ENCODE measurements at regions not wholly inside any gene's neighbourhood (a gene's known extent, or its start where the extent isn't known, plus 50 kb on each side); places are given as distances from the start of the nearest gene placed in this dataset.

DNA sequence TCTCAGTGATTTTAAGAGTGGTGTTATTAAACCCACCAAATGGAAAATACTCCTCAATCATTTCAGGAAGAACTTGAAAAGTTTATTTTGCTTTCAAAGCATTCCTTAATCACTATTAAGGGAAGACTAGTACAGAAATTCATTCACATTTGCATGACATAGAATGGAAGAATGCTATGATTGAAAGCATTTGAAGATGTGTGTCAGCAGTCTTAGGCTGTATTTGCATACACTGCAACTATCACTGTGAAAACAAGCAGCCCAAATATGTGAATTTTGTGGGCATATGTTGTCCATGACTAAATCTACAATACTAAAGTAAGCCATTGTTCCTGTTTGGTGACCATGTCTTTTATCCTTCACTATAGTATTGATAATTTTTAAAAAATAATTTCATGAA is 95.8 kb downstream of the CNTN3 start:
- Histone ChIP-seq H3K9ac (ENCODE audit: insufficient read depth in 1 of 2, low read length in 2 of 2) (no peak overlapping the region), H3K27me3 (ENCODE audit: control insufficient read depth in 3 of 3, insufficient read depth in 3 of 3, low read length in 2 of 3) (no peaks in the 10 kb centered on the region), H3K36me3 (ENCODE audit: control insufficient read depth in 4 of 4, insufficient read depth in 4 of 4, low read length in 4 of 4) (no peaks in the 10 kb centered on the region), H3K9me3 (ENCODE audit: control insufficient read depth in 4 of 4, insufficient read depth in 3 of 4, low read length in 3 of 4) (no peaks in the 10 kb centered on the region), H3K27ac (ENCODE audit: low read depth in 1 of 2, low read length in 1 of 2) (no peak overlapping the region), H3K4me3 (no peak overlapping the region), H3K4me1 (ENCODE audit: control insufficient read depth in 5 of 5, insufficient read depth in 5 of 5, low read length in 5 of 5) (no peaks in the 10 kb centered on the region)
- DNase-seq (no peak), ATAC-seq (ENCODE audit: insufficient read depth, low FRiP score) (no peak)
- TF ChIP-seq, protein P1, sequence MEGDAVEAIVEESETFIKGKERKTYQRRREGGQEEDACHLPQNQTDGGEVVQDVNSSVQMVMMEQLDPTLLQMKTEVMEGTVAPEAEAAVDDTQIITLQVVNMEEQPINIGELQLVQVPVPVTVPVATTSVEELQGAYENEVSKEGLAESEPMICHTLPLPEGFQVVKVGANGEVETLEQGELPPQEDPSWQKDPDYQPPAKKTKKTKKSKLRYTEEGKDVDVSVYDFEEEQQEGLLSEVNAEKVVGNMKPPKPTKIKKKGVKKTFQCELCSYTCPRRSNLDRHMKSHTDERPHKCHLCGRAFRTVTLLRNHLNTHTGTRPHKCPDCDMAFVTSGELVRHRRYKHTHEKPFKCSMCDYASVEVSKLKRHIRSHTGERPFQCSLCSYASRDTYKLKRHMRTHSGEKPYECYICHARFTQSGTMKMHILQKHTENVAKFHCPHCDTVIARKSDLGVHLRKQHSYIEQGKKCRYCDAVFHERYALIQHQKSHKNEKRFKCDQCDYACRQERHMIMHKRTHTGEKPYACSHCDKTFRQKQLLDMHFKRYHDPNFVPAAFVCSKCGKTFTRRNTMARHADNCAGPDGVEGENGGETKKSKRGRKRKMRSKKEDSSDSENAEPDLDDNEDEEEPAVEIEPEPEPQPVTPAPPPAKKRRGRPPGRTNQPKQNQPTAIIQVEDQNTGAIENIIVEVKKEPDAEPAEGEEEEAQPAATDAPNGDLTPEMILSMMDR (IDR thresholded peaks at IDR 0.05; ENCODE audit: control extremely low read depth, extremely low read depth) = no peak

DNA sequence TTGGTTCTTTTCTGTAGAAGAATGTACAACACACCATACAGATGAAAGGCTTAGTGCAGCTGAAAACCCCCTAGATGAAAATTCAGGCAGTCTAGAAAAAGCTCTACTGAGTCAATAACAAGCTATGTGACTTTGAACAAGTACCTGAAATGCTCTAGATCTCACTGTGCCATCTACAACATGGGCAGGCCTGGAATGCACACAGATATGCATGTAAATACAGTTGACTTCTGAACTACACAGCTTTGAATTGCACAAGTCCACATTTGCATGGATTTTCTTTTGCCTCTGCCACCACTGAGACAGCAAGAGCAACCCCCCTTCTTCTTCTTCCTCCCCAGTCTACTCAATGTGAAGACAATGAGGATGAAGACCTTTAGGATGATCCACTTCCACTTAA is 98.4 kb downstream of the CNTN3 start:
- DNase-seq (no peak), ATAC-seq (ENCODE audit: insufficient read depth, low FRiP score) (no peak)
- H3K9me3 ChIP-seq (ENCODE audit: control insufficient read depth in 4 of 4, insufficient read depth in 3 of 4, low read length in 3 of 4) = no peaks in the 10 kb centered on the region
- peaks cover 0 to 13% (median 0%) of the 10 kb centered on the region in 5 donors for H3K4me1 ChIP-seq (ENCODE audit: control insufficient read depth in 5 of 5, insufficient read depth in 5 of 5, low read length in 5 of 5)
- H3K27me3 ChIP-seq (ENCODE audit: control insufficient read depth in 3 of 3, insufficient read depth in 3 of 3, low read length in 2 of 3) = no peaks in the 10 kb centered on the region
- TF ChIP-seq, protein P1 (IDR thresholded peaks at IDR 0.05; ENCODE audit: control extremely low read depth, extremely low read depth) = no peak
- no peak overlapping the region for H3K9ac ChIP-seq (ENCODE audit: insufficient read depth in 1 of 2, low read length in 2 of 2)
- H3K36me3 ChIP-seq (ENCODE audit: control insufficient read depth in 4 of 4, insufficient read depth in 4 of 4, low read length in 4 of 4) = no peaks in the 10 kb centered on the region
- H3K27ac ChIP-seq (ENCODE audit: low read depth in 1 of 2, low read length in 1 of 2) = no peak overlapping the region
- H3K4me3 ChIP-seq = no peak overlapping the region

DNA sequence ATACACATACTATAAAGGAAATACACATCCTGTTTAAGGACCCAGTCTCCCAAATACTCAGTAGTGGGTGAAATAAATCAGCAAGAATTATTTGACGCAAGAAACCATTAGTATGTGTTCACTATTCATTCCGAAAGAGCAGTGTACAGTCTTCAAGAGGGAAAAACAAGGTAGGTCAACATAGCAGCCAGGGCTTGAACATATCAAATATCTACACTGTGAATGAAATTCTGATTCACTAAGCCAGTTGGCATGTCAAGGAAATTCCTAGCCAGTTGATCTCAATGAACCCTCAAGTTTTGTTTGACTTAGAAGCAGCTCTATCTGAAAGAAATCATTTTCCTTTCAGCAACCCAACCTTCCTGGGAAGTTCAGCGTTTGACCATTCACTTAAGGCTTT is 99.0 kb downstream of the CNTN3 start:
- Histone ChIP-seq H3K9ac (ENCODE audit: insufficient read depth in 1 of 2, low read length in 2 of 2) (no peak overlapping the region), H3K27me3 (ENCODE audit: control insufficient read depth in 3 of 3, insufficient read depth in 3 of 3, low read length in 2 of 3) (no peaks in the 10 kb centered on the region), H3K4me1 (ENCODE audit: control insufficient read depth in 5 of 5, insufficient read depth in 5 of 5, low read length in 5 of 5) (peaks cover 0 to 17% (median 0%) of the 10 kb centered on the region in 5 donors), H3K27ac (ENCODE audit: low read depth in 1 of 2, low read length in 1 of 2) (no peak overlapping the region), H3K4me3 (no peak overlapping the region), H3K9me3 (ENCODE audit: control insufficient read depth in 4 of 4, insufficient read depth in 3 of 4, low read length in 3 of 4) (no peaks in the 10 kb centered on the region), H3K36me3 (ENCODE audit: control insufficient read depth in 4 of 4, insufficient read depth in 4 of 4, low read length in 4 of 4) (no peaks in the 10 kb centered on the region)
- WGBS, 2 donors = 63 to 85% methylated on average over 3 of the region's 3 CpGs
- ATAC-seq (ENCODE audit: insufficient read depth, low FRiP score) (no peak), DNase-seq (peak in 2 of 3 donors; percentile 24 to 55)
- TF ChIP-seq, protein P1 (IDR thresholded peaks at IDR 0.05; ENCODE audit: control extremely low read depth, extremely low read depth) = no peak

DNA sequence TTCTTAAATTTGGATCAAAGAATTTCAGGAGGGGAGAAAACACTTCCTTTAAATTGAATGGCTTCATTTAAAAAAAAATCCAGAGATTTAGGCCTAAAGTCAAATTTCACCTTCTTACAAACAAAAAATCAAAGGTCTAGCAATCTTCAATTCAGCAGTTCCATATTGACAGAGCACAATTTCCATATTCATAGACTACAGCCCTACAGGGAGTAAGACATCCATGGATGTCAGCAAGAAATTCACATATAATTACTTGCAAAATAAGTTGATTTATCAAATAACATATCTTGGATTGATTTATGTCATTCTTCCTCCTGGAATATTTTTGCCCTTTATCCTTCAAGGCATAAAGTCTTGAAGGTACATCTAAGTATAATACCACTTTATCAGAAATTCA is 103.4 kb downstream of the CNTN3 start:
- Histone ChIP-seq H3K4me3 (no peak overlapping the region), H3K27me3 (ENCODE audit: control insufficient read depth in 3 of 3, insufficient read depth in 3 of 3, low read length in 2 of 3) (no peaks in the 10 kb centered on the region), H3K36me3 (ENCODE audit: control insufficient read depth in 4 of 4, insufficient read depth in 4 of 4, low read length in 4 of 4) (no peaks in the 10 kb centered on the region), H3K9me3 (ENCODE audit: control insufficient read depth in 4 of 4, insufficient read depth in 3 of 4, low read length in 3 of 4) (no peaks in the 10 kb centered on the region), H3K27ac (ENCODE audit: low read depth in 1 of 2, low read length in 1 of 2) (no peak overlapping the region), H3K9ac (ENCODE audit: insufficient read depth in 1 of 2, low read length in 2 of 2) (no peak overlapping the region), H3K4me1 (ENCODE audit: control insufficient read depth in 5 of 5, insufficient read depth in 5 of 5, low read length in 5 of 5) (peaks cover 0 to 28% (median 0%) of the 10 kb centered on the region in 5 donors)
- DNase-seq (no peak), ATAC-seq (ENCODE audit: insufficient read depth, low FRiP score) (no peak)
- TF ChIP-seq, protein P1 (IDR thresholded peaks at IDR 0.05; ENCODE audit: control extremely low read depth, extremely low read depth) = no peak

Measured in lung (tissue), 11 donors.